ENCODE measurements at regions not wholly inside any gene's neighbourhood (a gene's known extent, or its start where the extent isn't known, plus 50 kb on each side); places are given as distances from the start of the nearest gene placed in this dataset.
"Not testable (repeated sequence)": the region's sequence is repeated elsewhere in the genome, so short reads cannot be mapped to it uniquely, and the experiment has no call there.

DNA sequence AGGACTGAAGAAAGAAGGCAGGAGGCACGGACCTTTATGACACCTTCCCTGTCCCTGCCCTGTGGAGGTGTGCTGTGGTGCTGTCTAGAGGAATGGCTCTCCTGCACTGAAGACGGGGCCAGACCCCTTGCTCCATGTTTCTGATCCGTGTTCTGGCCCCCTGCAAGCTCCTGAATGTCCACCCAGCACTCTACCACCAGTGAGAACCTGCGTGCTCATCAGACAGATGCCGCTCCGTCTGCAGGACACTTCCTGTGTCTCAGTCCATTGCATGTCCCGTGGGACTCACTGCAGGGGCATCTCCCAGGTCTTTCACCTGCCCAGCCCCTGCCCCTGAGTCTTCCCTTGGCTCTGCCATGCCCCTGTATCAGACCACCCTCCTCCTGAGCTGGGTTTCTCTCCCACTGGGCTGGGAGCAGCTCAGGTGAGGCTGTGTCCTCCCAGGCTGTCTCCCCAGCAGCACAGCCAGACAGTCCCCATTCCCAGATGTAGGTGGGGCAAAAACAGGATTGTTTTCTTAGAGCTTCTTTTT, 278.3 kb upstream of the ZNF32 start:
- DNase-seq (ENCODE audit: low read depth in 2 of 3, low spot score in 2 of 3): no peak

DNA sequence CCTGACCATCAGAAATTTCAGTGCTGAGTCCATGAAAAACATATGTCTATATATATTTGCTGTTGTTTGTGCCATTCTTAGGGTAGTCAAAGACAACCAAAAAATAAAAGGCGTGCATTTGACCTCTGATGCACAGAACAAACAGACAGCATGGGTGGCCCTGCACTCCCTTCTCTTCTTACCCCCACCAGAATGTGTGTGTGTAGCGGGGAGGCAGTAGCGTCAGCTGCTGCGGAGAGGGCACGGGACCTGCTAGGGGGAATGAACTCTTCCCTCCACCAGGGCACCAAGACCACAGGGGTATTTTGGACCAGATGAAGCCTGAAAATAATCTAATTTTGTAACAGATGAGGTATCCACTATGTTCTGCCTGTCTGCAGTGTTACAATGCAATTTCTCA, 277.7 kb upstream of the ZNF32 start:
- DNase-seq (ENCODE audit: low read depth in 2 of 3, low spot score in 2 of 3): no peak

DNA sequence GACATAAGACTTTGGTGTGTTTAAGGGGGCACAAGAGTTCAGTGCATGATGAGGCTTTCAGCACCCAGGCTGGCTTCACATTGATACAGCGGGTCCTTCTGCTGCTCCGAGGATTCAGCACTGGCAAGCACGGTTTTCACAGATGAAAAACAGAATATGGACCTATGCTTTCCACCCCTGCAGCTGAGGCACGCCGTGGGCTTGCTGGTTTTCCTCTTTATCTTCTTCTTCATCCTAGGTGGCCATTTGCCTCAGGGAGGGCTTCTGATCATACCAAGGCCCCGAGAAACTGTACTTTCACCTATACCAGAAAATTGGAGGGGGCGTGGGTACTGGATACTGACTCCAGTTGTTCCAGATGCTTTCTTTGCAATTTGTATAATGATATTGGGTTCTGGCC, 277.1 kb upstream of the ZNF32 start:
- no peak for DNase-seq (ENCODE audit: low read depth in 2 of 3, low spot score in 2 of 3)

DNA sequence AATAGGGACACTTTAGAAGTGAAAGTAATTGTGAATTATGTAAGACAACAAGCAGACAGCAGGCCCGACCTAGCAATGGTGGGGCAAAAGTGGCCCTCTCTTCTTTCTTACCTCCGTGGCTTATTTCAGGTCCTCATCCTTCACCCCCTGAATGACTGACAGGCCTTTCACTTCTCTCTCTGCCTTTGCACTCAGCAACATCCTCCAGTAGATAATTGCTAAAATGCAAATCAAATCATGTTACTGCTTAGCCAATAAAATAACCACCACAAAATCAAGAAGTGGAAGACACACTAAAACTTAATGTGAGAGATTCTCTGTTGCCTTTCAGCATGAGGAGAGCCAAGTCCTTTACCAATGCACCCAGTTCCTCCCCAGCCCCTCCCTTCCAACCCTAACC, 274.6 kb upstream of the ZNF32 start:
- DNase-seq (ENCODE audit: low read depth in 2 of 3, low spot score in 2 of 3): no peak

DNA sequence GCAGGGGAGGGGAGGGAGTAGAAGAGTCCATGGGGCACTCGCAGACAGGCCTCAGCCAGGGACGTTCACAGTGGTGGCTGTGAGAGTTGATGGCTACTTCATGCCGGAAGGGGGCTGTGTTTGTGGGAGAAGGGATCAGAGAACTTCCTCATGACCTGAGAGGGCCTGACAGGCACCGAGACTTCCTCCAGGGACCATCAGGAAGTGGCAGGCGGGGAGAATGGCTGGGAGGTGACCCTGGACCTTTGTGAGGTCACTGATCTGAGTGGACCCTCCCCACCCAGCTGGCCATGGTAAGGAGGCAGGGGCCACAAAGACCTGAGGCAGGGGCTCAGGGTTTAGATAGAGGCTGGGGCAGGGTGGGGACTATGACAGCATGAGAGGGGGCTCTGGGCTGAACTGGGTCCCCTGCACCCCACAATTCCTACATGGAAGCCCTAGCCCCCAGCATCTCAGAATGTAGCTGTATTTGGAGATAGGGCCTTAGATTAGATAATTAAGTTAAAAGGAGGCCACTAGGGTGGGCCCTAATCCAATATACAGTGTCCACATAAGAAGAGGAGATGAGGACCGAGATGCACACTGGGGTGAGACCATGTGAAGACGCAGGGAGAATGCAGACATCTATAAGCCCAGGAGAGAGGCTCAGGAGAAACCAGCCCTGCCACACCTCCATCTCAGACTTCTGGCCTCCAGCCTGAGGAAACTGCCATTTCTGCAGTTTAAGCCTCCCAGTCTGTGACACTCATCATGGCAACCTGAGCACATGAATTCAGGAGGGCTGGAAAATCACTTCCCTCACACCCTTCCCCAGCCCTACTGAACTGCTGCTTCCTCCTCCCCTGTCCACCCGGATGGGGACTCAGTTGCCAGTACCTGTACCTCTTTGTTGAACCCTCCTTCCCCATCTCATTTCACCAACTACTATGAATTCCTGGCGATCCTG, 273.9 kb upstream of the ZNF32 start:
- peak in 1 of 3 donors; percentile 49 for DNase-seq (ENCODE audit: low read depth in 2 of 3, low spot score in 2 of 3)

GRCh38 chr10:43921881-43922280, 273.2 kb upstream of the ZNF32 start:
- no peak for DNase-seq (ENCODE audit: low read depth in 2 of 3, low spot score in 2 of 3)

- no peak for DNase-seq (ENCODE audit: low read depth in 2 of 3, low spot score in 2 of 3)
Observed at GRCh38 chr10:43921478-43921877, 272.8 kb upstream of the ZNF32 start.

DNA sequence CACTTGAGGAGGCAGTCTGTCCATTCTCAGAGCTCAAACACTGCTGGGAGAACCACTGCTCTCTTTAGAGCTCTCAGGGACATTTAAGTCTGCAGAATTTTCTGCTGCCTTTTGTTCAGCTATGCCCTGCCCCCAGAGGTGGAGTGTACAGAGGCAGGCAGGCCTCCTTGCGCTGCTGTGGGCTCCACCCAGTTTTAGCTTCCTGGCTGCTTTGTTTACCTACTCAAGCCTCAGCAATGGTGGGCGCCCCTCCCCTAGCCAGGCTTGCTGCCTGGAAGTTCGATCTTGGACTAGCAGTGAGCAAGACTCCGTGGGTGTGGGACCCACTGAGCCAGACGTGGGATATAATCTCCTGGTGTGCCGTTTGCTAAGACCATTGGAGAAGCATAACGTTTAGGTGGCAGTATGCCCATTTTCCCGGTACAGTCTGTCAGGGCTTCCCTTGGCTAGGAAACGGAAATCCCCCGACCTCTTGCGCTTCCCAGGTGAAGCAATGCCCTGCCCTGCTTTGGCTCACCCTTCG, 271.6 kb upstream of the ZNF32 start:
- not testable (repeated sequence) for DNase-seq (ENCODE audit: low read depth in 2 of 3, low spot score in 2 of 3)

GRCh38 chr10:43913676-43914235, 265.1 kb upstream of the ZNF32 start:
- DNase-seq (ENCODE audit: low read depth in 2 of 3, low spot score in 2 of 3): no peak

DNA sequence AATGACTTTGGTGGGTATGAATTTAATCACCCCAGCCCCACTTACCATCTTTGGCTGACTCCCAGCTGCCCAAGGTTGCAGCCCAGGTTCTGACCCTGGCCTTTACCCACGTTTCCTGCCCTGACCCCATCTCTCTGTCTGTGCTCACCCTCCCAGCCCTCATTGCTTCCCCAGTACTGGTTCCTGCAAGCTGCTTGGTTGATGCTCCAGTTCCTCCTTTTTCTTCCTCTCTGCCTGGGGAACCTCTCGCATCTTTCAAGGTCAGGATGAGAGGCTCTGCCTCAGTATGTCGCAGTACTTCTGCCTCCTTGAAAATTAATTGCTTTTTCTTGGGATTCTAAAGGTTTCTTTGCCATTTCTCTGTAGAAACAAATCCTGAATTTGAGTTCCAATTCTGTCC, 263.8 kb upstream of the ZNF32 start:
- no peak for DNase-seq (ENCODE audit: low read depth in 2 of 3, low spot score in 2 of 3)

GRCh38 chr10:43906490-43906889, 257.8 kb upstream of the ZNF32 start:
- no peak for DNase-seq (ENCODE audit: low read depth in 2 of 3, low spot score in 2 of 3)

DNA sequence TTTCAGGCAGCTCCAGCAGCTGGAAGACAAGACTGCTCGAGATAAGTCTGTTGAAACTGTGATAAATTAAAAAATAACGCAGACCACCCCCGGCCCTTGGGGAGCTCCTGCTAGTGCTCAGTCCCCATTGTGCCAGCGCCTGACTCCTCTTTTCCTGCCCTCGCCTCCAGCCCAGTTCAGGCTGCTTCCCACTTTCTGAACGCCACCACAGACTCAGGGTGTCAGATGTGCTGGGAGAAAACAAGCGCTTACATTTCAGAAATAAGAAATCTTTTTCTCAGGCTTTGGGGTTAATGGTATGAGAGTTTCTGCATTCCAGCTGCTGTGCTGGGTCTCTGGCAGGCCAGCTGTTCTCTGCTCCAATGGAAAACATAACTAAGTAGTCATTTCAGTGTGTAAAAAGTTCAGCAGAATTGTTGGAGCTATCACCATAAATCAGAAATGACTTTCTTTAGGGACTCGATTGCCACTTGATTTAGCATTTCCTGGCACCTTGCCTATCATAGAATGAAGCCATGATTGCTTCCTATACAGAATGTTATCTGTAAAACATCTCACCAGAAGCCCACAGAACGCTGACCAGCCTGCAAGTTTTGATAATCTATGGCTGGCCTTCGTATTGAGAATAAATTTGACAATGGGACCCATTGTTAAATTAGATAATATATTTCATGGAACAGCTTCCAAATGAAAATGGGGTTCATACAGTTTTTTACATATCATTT, 257.0 kb upstream of the ZNF32 start:
- DNase-seq (ENCODE audit: low read depth in 2 of 3, low spot score in 2 of 3): no peak

GRCh38 chr10:43904844-43905243, 256.2 kb upstream of the ZNF32 start:
- DNase-seq (ENCODE audit: low read depth in 2 of 3, low spot score in 2 of 3): no peak

- no peak for DNase-seq (ENCODE audit: low read depth in 2 of 3, low spot score in 2 of 3)
Observed at GRCh38 chr10:43904301-43904700, 255.6 kb upstream of the ZNF32 start.

DNA sequence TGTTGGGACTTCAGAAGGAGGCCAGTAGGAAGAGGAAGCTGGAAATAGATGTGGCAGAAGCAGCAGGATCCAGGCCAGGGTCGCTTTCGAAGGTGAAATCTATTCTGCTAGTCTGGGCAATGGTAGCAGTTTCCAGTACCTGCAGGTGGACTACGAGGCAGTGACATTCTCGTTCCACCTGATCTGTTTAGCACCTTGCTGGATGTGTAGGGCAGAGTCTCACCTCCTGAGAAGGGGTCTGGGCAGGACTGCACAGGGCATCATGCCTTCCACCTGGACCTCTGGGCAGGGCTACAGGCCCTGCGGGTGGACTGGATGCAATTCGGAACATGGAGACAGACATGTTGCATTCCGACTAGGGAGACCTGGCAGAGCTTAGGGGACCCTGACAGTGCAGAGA, 254.8 kb upstream of the ZNF32 start:
- DNase-seq (ENCODE audit: low read depth in 2 of 3, low spot score in 2 of 3): no peak

- DNase-seq (ENCODE audit: low read depth in 2 of 3, low spot score in 2 of 3): no peak
Observed at GRCh38 chr10:43902842-43903241, 254.2 kb upstream of the ZNF32 start.

GRCh38 chr10:43901744-43902504, 253.2 kb upstream of the ZNF32 start:
- DNase-seq (ENCODE audit: low read depth in 2 of 3, low spot score in 2 of 3): no peak

- DNase-seq (ENCODE audit: low read depth in 2 of 3, low spot score in 2 of 3): no peak
Observed at GRCh38 chr10:43901302-43901701, 252.6 kb upstream of the ZNF32 start.

- no peak for DNase-seq (ENCODE audit: low read depth in 2 of 3, low spot score in 2 of 3)
Observed at GRCh38 chr10:43900571-43900970, 251.9 kb upstream of the ZNF32 start.

DNA sequence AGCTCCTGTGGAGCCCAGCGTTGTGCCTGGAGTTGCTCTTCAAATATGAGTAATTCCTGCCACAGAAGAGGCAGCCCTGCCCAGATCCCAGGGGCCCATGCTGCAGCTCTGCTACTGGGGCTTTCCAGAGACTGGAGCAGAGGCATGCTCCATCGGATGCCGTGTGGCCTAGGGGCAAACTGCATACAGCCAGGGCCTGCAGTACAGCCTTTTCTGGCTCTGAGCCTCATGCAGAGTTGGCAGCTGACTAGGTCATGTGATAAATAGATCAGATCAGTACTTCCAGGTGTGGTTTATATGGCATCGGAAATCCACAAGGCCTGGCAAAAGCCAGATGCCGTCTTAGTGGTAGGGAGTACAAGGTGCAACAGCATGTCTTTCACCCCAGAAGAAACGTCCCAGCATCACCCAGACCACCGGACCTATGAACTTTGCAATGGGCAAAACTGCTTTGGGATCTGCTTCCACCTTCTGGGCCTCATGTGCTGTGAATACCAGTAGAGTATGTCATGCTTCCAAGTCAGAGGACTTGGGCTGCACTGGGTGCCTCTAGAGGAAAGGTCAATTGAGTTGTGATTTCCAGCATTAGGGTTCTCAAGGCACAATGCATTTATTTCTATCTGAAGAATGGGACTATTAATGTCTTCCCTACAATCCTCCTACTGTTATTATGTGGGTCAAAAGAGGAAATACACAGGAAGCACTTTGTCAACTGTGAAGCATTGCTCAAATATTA, 250.7 kb upstream of the ZNF32 start:
- peak in 2 of 3 donors; percentile 36 to 68 for DNase-seq (ENCODE audit: low read depth in 2 of 3, low spot score in 2 of 3)
